Ascending aorta (tissue), 2 donors: ENCODE measurements at regions not wholly inside any gene's neighbourhood (a gene's known extent, or its start where the extent isn't known, plus 50 kb on each side); places are given as distances from the start of the nearest gene placed in this dataset.

Experiments
- DNase-seq, 2 donors: peaks; one replicate each; pipeline ENCODE4 v3.0.0-alpha.2; 2019; ENCODE audit warnings: low spot score in 2 of 2
- H3K27ac ChIP-seq, 2 donors: fragments of 200-600 bp; sonication (generic); one replicate each; pipeline ENCODE4 v1.5.1; 2016 to 2017; ENCODE audit warnings: mild to moderate bottlenecking in 1 of 2
- H3K27me3 ChIP-seq: fragments of 200-600 bp; sonication (generic); one replicate; pipeline ENCODE4 v1.5.1; 2017
- H3K36me3 ChIP-seq, 2 donors: fragments of 200-600 bp; sonication (generic); one replicate each; pipeline ENCODE4 v1.5.1; 2016
- H3K4me1 ChIP-seq, 2 donors: fragments of 200-600 bp; sonication (generic); one replicate each; pipeline ENCODE4 v1.5.1; 2016 to 2017; ENCODE audit warnings: mild to moderate bottlenecking in 1 of 2
- H3K4me3 ChIP-seq, 2 donors: fragments of 200-600 bp; sonication (generic); one replicate each; pipeline ENCODE4 v1.5.1; 2016 to 2017; ENCODE audit warnings: mild to moderate bottlenecking in 1 of 2
- H3K9me3 ChIP-seq, 2 donors: fragments of 200-600 bp; sonication (generic); one replicate each; pipeline ENCODE4 v1.5.1; 2016
- intact Hi-C: fragments of 100-400 bp; cut with DNase I; formaldehyde crosslinking; loops from one replicate; pipeline ENCODE4 v1.15.1; 2023
- TF ChIP-seq, protein P1 (sequence below), 3 experiments: fragments of 200-600 bp in 2 of 3; fragments of 450-650 bp in 1 of 3; sonication (generic) in 2 of 3; IDR thresholded peaks; one replicate each; pipeline ENCODE4 v1.5.1; 2016 to 2019; ENCODE audit warnings: antibody characterized with exemption in 3 of 3, mild to moderate bottlenecking in 1 of 3, moderate library complexity in 1 of 3

DNA sequence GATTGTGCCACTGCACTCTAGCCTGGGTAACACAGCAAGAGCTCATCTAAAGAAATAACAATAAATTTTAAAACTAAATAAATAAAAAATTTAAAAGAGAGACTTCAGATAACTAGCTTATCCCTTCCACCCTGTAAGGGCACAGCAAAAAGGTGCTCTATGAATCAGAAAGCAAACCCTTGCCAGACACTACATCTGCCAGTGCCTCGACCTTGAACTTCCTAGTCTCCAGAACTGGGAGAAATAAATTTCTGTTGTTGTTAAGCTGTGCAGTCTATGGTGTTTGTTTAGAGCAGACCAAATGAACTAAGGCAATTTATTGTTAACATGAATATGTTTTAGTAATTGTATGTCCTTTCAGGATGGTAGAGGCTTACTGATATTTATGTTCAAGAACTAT is 174.9 kb upstream of the TRIM24 start:
- no peaks in the 10 kb centered on the region for H3K27me3 ChIP-seq
- DNase-seq = no peak
- H3K9me3 ChIP-seq = no peaks in the 10 kb centered on the region

DNA sequence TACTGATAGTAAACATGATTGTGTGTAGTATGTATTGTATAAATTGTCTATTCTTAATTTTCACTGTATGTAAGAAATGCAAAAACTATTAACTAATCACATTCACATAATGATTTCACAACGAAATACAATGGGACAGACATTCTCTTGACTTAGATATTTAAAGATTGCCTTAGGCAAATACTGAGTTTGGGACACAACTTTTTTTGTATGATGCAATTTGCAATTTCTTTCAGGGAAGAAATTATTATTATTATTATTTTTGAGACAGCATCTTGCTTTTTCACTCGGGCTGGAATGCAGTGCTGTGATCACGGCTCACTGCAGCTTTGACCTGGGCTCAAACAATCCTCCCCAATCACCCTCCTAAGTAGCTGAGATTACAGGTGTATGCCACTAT is 173.2 kb upstream of the TRIM24 start:
- Histone ChIP-seq H3K27ac (no peak overlapping the region), H3K36me3 (no peaks in the 10 kb centered on the region), H3K4me3 (no peak overlapping the region), H3K4me1 (no peaks in the 10 kb centered on the region), H3K27me3 (no peaks in the 10 kb centered on the region), H3K9me3 (no peaks in the 10 kb centered on the region)
- intact Hi-C loops = no loop called here
- TF ChIP-seq, protein P1, sequence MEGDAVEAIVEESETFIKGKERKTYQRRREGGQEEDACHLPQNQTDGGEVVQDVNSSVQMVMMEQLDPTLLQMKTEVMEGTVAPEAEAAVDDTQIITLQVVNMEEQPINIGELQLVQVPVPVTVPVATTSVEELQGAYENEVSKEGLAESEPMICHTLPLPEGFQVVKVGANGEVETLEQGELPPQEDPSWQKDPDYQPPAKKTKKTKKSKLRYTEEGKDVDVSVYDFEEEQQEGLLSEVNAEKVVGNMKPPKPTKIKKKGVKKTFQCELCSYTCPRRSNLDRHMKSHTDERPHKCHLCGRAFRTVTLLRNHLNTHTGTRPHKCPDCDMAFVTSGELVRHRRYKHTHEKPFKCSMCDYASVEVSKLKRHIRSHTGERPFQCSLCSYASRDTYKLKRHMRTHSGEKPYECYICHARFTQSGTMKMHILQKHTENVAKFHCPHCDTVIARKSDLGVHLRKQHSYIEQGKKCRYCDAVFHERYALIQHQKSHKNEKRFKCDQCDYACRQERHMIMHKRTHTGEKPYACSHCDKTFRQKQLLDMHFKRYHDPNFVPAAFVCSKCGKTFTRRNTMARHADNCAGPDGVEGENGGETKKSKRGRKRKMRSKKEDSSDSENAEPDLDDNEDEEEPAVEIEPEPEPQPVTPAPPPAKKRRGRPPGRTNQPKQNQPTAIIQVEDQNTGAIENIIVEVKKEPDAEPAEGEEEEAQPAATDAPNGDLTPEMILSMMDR (IDR thresholded peaks at IDR 0.05) = no peak
- no peak for DNase-seq

More for the DNA sequence above, 174.9 kb upstream of the TRIM24 start:
- intact Hi-C loops = no loop called here
- Histone ChIP-seq H3K27ac (no peak overlapping the region), H3K4me1 (no peaks in the 10 kb centered on the region), H3K4me3 (no peak overlapping the region), H3K36me3 (no peaks in the 10 kb centered on the region)
- TF ChIP-seq, protein P1 (IDR thresholded peaks at IDR 0.05) = no peak

DNA sequence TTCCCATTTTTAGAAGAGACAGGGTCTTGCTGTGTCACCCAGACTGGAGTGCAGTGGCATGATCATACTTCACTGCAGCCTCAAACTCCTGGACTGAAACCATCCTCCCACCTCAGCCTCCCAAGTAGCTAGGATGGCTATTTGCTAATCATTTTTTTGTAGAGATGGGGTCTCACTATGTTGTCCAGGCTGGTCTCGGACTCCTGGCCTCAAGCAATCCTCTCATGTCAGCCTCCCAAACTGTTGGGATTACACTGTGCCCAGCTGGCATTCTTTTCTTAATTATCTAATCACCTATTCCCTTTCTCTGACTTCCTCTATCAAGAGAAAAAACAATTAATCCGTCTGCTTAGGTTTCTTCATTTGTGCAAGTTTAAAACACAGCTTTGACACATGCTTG is 172.5 kb upstream of the TRIM24 start:
- TF ChIP-seq, protein P1 (IDR thresholded peaks at IDR 0.05) = no peak
- Histone ChIP-seq H3K9me3 (no peaks in the 10 kb centered on the region), H3K4me1 (no peaks in the 10 kb centered on the region), H3K4me3 (no peak overlapping the region), H3K36me3 (no peaks in the 10 kb centered on the region), H3K27ac (no peak overlapping the region), H3K27me3 (no peaks in the 10 kb centered on the region)
- no peak for DNase-seq
- intact Hi-C loops = no loop called here

DNA sequence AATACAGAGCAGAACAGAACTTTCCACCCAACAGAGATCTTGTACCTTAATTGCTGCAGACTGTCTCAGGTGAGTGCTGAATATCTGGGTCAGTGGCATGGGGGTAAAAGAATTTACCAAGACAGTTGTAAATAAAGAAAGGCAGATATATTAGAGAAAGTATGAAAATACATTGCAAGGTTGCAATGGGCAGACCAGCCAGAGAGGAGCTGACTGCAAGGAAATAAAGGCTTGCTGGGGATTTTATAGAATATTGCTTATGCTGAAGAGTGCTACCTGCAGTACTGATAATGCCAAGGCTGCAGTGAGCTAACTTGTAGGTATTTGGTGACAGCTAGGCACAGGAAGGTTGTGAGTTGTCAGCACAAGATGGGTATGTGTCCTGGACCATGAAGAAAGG is 171.0 kb upstream of the TRIM24 start:
- Histone ChIP-seq H3K4me3 (no peak overlapping the region), H3K36me3 (no peaks in the 10 kb centered on the region), H3K27ac (no peak overlapping the region), H3K9me3 (no peaks in the 10 kb centered on the region), H3K4me1 (no peaks in the 10 kb centered on the region), H3K27me3 (no peaks in the 10 kb centered on the region)
- TF ChIP-seq, protein P1 (IDR thresholded peaks at IDR 0.05) = no peak
- no peak for DNase-seq
- intact Hi-C loops = no loop called here

DNA sequence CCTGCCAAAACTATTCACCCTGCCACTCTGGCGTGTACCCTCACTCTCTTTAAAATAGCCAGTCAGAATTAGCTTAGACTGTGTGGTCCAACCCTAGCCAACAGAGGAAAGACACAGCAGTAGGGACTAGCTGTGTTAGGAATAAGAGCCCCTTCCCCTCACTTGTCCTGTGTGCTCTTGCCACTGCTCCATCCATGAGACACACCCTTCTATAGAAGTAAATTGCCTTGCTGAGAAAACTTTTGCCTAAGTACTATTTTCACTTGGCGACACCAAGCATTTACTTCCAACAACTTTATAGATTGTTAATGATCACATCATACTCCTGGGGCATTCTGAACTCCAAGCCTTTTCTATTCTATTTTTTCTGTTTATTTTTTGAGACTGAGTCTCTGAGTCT is 170.2 kb upstream of the TRIM24 start:
- Histone ChIP-seq H3K4me3 (no peak overlapping the region), H3K27ac (no peak overlapping the region), H3K27me3 (no peaks in the 10 kb centered on the region), H3K36me3 (no peaks in the 10 kb centered on the region), H3K9me3 (no peaks in the 10 kb centered on the region), H3K4me1 (no peaks in the 10 kb centered on the region)
- intact Hi-C loops = no loop called here
- DNase-seq = no peak
- TF ChIP-seq, protein P1 (IDR thresholded peaks at IDR 0.05) = no peak

DNA sequence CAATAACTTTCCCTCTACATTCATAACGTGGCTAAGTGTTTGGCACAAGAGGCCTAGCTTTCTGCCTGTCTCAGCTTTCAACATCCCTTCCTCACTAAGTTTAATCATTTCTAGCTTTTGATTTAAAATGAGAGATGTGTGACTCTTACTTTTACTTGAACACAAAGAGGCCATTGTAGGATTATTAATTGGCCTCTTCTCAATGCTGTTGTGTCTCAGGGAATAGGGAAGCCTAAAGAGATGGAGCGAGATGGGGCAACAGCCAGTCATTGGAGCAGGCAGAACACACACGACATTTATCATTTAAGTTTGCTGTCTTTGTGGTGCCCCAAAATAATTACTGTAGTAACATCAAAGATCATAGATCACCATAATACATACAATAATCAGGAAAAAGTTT is 167.1 kb upstream of the TRIM24 start:
- no peaks in the 10 kb centered on the region for H3K4me1 ChIP-seq
- no peak overlapping the region for H3K27ac ChIP-seq
- no peak overlapping the region for H3K4me3 ChIP-seq
- TF ChIP-seq, protein P1 (IDR thresholded peaks at IDR 0.05) = no peak
- intact Hi-C loops = no loop called here
- no peaks in the 10 kb centered on the region for H3K9me3 ChIP-seq
- H3K36me3 ChIP-seq = no peaks in the 10 kb centered on the region
- DNase-seq = no peak
- no peaks in the 10 kb centered on the region for H3K27me3 ChIP-seq
